ENCODE measurements at regions not wholly inside any gene's neighbourhood (a gene's known extent, or its start where the extent isn't known, plus 50 kb on each side); places are given as distances from the start of the nearest gene placed in this dataset.

DNA sequence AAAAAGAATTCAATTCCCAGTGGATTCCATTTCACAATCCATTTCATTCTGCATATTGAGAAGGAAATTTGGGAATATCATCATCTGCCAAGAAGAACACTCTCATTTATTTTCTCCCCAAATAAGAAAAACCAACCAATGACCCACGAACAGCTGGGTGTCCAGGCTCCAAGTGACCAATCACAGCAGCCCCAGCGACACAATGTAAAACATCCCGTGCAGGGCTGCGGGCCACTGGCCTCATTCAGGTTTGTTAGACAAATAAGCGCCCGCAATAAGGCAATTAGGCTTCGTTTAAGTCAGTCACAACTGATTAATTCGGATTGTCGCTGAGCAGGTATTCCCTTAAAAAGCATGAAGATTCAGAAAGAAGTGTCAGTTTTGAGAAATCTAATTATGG lies 378.6 kb downstream of the EIPR1 start:
- TF ChIP-seq, protein P1, sequence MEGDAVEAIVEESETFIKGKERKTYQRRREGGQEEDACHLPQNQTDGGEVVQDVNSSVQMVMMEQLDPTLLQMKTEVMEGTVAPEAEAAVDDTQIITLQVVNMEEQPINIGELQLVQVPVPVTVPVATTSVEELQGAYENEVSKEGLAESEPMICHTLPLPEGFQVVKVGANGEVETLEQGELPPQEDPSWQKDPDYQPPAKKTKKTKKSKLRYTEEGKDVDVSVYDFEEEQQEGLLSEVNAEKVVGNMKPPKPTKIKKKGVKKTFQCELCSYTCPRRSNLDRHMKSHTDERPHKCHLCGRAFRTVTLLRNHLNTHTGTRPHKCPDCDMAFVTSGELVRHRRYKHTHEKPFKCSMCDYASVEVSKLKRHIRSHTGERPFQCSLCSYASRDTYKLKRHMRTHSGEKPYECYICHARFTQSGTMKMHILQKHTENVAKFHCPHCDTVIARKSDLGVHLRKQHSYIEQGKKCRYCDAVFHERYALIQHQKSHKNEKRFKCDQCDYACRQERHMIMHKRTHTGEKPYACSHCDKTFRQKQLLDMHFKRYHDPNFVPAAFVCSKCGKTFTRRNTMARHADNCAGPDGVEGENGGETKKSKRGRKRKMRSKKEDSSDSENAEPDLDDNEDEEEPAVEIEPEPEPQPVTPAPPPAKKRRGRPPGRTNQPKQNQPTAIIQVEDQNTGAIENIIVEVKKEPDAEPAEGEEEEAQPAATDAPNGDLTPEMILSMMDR (IDR thresholded peaks at IDR 0.05 in 8 of 11, conservative IDR thresholded peaks at IDR 0.05 in 3 of 11) = no peak
- no peak for TF ChIP-seq POLR2AphosphoS5 (IDR thresholded peaks at IDR 0.05)

Data from spleen (tissue), 7 donors.